Fibroblast of skin of right quadriceps (primary cell): ENCODE measurements at regions not wholly inside any gene's neighbourhood (a gene's known extent, or its start where the extent isn't known, plus 50 kb on each side); places are given as distances from the start of the nearest gene placed in this dataset.

Experiments used
- DNase-seq: peaks from one replicate; pipeline ENCODE4 v3.0.0-alpha.2; 2013

GRCh38 chr11:127567237-127567932 lies 566.8 kb upstream of the KIRREL3 start:
- DNase-seq: no peak

GRCh38 chr11:127564810-127565209 lies 564.2 kb upstream of the KIRREL3 start:
- DNase-seq: no peak

GRCh38 chr11:127559978-127560377 lies 559.4 kb upstream of the KIRREL3 start:
- DNase-seq: no peak

GRCh38 chr11:127552446-127552845 lies 551.9 kb upstream of the KIRREL3 start:
- no peak for DNase-seq

- DNase-seq: no peak
These were observed 530.6 kb upstream of the KIRREL3 start for GRCh38 chr11:127531167-127531566.

GRCh38 chr11:127528297-127528696 lies 527.7 kb upstream of the KIRREL3 start:
- no peak for DNase-seq

GRCh38 chr11:127524618-127525017 lies 524.0 kb upstream of the KIRREL3 start:
- DNase-seq: no peak

- DNase-seq: peak; percentile 18
These were observed 520.8 kb upstream of the KIRREL3 start for GRCh38 chr11:127521413-127521812.

- DNase-seq: no peak
These were observed 507.3 kb upstream of the KIRREL3 start for GRCh38 chr11:127507851-127508250.

- DNase-seq: no peak
These were observed 506.1 kb upstream of the KIRREL3 start for GRCh38 chr11:127506647-127507046.

- DNase-seq: no peak
These were observed 505.6 kb upstream of the KIRREL3 start for GRCh38 chr11:127506126-127506525.

- DNase-seq: no peak
These were observed 495.6 kb upstream of the KIRREL3 start for GRCh38 chr11:127496165-127496564.

GRCh38 chr11:127493330-127494022 lies 492.9 kb upstream of the KIRREL3 start:
- DNase-seq: peak; percentile 4

GRCh38 chr11:127492029-127492428 lies 491.5 kb upstream of the KIRREL3 start:
- DNase-seq: no peak

GRCh38 chr11:127491589-127491988 lies 491.0 kb upstream of the KIRREL3 start:
- no peak for DNase-seq

GRCh38 chr11:127490896-127491295 lies 490.3 kb upstream of the KIRREL3 start:
- DNase-seq: no peak

GRCh38 chr11:127485541-127485940 lies 485.0 kb upstream of the KIRREL3 start:
- DNase-seq: no peak

GRCh38 chr11:127481391-127481790 lies 480.8 kb upstream of the KIRREL3 start:
- no peak for DNase-seq

GRCh38 chr11:127478826-127479225 lies 478.3 kb upstream of the KIRREL3 start:
- DNase-seq: no peak

GRCh38 chr11:127474766-127475165 lies 474.2 kb upstream of the KIRREL3 start:
- no peak for DNase-seq

- DNase-seq: no peak
These were observed 471.9 kb upstream of the KIRREL3 start for GRCh38 chr11:127472505-127472904.

- no peak for DNase-seq
These were observed 471.1 kb upstream of the KIRREL3 start for GRCh38 chr11:127471662-127472061.

GRCh38 chr11:127470306-127470884 lies 469.8 kb upstream of the KIRREL3 start:
- DNase-seq: no peak

- DNase-seq: no peak
These were observed 463.8 kb upstream of the KIRREL3 start for GRCh38 chr11:127464325-127464724.

- no peak for DNase-seq
These were observed 461.4 kb upstream of the KIRREL3 start for GRCh38 chr11:127462065-127462344.
